ENCODE measurements at regions not wholly inside any gene's neighbourhood (a gene's known extent, or its start where the extent isn't known, plus 50 kb on each side); places are given as distances from the start of the nearest gene placed in this dataset.

DNA sequence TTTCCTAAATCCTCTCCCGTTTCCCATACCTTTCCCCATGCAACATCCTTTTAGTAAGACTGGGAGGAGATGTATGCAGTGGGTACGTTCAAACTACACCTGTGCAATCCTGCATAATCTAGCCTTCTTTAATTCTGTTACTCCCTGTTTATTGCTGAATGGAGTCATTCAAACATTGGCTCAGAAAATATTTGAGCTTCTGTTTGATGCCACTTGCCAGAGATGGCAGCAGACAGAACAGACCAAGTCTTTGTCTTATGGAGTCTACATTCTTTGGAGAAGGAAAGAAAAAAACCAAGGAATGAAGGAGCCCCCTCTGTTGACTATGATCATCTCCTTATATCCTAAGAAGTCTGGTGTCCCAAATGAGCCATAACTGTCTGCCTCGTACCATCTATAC, 288.8 kb downstream of the HAPSTR1 start:
- TF ChIP-seq, protein P1, sequence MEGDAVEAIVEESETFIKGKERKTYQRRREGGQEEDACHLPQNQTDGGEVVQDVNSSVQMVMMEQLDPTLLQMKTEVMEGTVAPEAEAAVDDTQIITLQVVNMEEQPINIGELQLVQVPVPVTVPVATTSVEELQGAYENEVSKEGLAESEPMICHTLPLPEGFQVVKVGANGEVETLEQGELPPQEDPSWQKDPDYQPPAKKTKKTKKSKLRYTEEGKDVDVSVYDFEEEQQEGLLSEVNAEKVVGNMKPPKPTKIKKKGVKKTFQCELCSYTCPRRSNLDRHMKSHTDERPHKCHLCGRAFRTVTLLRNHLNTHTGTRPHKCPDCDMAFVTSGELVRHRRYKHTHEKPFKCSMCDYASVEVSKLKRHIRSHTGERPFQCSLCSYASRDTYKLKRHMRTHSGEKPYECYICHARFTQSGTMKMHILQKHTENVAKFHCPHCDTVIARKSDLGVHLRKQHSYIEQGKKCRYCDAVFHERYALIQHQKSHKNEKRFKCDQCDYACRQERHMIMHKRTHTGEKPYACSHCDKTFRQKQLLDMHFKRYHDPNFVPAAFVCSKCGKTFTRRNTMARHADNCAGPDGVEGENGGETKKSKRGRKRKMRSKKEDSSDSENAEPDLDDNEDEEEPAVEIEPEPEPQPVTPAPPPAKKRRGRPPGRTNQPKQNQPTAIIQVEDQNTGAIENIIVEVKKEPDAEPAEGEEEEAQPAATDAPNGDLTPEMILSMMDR (IDR thresholded peaks at IDR 0.05; ENCODE audit: insufficient read depth, low read depth, low read length), result no peak
- DNase-seq (ENCODE audit: low read depth), result no peak
- no peak overlapping the region for H3K4me3 ChIP-seq (ENCODE audit: low read depth, low read length)

DNA sequence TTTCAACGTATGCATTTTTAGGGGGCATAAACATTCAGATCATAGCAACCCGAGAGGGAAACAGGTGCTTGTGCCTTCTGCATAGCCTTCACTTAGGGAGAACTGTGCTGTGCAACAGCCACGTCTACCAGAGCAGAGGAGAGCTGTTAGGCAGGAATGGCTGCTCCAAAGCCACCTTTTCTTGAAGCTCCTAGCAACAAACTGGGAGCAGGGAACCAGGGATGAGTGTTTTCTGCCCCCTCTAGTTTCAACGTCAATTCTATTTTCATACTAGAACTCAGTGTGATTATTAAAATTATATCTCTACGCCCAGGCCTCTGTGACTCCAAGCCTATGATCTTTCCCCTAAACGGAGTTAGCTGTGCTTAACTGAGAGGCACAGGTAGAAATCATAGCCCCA, 290.0 kb downstream of the HAPSTR1 start:
- DNase-seq (ENCODE audit: low read depth), result no peak
- TF ChIP-seq, protein P1 (IDR thresholded peaks at IDR 0.05; ENCODE audit: insufficient read depth, low read depth, low read length), result no peak
- H3K4me3 ChIP-seq (ENCODE audit: low read depth, low read length), result no peak overlapping the region

DNA sequence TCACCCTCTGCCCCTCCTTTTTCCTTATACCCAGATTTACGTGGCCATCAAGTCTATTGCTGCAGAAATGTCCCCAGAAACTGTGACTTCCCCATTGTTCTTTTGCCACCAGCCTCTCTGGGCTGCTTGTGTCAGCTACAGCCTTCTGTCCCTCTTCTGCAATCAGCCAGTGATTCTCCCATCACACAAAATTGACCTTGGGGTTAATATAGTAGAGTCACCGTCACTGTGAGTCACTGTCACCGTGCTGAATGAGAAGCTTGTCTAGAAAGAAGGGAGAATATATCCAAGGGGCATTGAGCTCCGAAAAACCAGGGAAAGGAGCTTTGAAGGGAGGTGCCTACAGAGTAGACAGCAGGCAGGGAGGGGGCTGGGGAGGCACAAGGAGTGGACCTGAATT, 290.5 kb downstream of the HAPSTR1 start:
- TF ChIP-seq, protein P1 (IDR thresholded peaks at IDR 0.05; ENCODE audit: insufficient read depth, low read depth, low read length), result no peak
- no peak for DNase-seq (ENCODE audit: low read depth)
- no peak overlapping the region for H3K4me3 ChIP-seq (ENCODE audit: low read depth, low read length)

DNA sequence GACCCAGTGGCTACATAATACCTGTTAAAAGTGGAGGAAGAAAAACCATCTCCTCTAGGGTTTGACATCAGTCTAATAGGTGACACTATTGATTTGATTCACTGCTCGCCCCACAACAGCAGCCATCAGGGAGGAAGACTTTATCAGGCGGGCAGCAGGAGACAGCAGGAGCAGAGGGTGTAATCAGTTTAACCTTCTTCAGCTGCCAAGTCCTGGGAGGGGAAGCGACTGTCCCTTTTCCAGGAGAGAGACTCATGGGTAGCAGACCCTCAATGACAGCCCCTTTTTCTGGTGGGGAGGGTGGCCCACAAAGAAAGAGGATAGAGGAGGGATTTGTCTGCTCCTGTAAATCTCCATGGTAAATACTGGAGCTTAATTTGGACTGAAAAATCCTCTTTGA, 291.8 kb downstream of the HAPSTR1 start:
- TF ChIP-seq, protein P1 (IDR thresholded peaks at IDR 0.05; ENCODE audit: insufficient read depth, low read depth, low read length), result no peak
- DNase-seq (ENCODE audit: low read depth), result no peak

DNA sequence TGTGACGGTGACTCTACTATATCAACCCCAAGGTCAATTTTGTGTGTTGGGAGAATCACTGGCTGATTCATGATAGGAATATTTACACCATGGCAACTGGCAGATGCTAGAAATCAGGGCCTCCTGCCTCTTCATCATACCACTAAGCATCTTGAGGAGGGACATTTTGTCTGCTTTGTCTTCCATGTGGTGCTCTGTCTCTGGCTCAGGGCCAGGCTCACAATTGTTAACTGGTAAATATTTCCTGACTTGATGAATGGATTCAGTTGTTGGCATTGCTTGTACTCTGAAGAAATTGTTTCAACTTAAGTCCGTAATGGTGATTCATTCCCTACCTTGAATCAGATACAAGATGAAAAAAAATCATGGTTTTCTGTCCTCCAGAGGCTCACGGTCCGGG, 292.7 kb downstream of the HAPSTR1 start:
- H3K4me3 ChIP-seq (ENCODE audit: low read depth, low read length), result no peak overlapping the region
- TF ChIP-seq, protein P1 (IDR thresholded peaks at IDR 0.05; ENCODE audit: insufficient read depth, low read depth, low read length), result no peak
- DNase-seq (ENCODE audit: low read depth), result no peak

More for the DNA sequence above, 291.8 kb downstream of the HAPSTR1 start:
- H3K4me3 ChIP-seq (ENCODE audit: low read depth, low read length), result no peak overlapping the region

DNA sequence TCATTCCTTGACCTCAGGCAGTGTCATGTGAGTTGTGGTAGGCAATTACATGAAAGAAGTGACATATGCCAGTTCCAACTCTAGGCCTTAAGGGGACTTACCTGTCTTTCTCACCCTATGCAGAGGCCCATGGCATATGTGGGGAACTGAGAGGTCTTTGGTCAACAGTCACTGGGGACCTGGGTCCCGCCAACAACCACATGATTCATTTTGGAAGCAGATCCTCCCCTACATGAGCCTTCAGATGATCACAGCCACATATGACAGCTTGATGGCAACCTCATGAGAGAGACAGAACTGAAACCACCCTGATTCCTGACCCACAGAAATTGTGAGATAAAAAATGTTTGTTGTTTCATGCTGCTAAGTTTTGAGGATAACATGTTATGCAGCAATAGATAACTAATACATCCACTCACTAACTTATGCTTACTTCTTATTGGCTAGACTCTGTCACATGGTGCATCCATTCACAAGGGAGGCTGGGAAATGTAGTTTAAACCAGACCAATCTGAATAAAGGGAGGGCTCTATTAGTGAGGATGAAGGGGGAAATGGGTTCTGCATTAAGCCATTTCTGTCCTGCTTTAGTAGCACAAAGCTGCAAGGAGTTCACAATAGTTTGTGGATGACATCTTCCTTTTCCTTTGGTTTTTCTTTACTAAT, 298.2 kb downstream of the HAPSTR1 start:
- TF ChIP-seq, protein P1 (IDR thresholded peaks at IDR 0.05; ENCODE audit: insufficient read depth, low read depth, low read length), result no peak
- H3K4me3 ChIP-seq (ENCODE audit: low read depth, low read length), result no peak overlapping the region
- no peak for DNase-seq (ENCODE audit: low read depth)

DNA sequence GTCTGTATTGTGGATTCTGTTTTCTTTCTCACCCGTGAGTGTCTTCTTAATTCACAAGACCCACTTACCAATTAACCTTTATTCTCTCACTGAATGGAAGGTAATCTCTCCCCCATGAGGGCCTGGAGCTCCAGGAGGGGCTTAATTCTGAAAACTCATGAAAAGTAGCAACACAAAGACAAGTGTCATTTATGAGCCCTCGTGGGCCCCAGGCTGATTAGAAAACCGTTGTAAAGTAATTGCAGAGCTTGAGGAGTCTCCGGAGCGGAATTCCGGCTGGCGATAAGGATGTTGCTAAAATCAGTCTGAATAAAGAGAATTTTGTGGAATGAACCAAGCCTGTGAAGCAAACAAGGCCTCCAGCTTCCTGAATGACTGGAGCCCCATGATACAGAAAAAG, 301.5 kb downstream of the HAPSTR1 start:
- TF ChIP-seq, protein P1 (IDR thresholded peaks at IDR 0.05; ENCODE audit: insufficient read depth, low read depth, low read length), result no peak
- H3K4me3 ChIP-seq (ENCODE audit: low read depth, low read length), result no peak overlapping the region
- no peak for DNase-seq (ENCODE audit: low read depth)

Data from fibroblast of villous mesenchyme (primary cell).